Liver (tissue), 7 donors: ENCODE measurements at regions not wholly inside any gene's neighbourhood (a gene's known extent, or its start where the extent isn't known, plus 50 kb on each side); places are given as distances from the start of the nearest gene placed in this dataset.

Source experiments
- DNase-seq: peaks from one replicate; pipeline ENCODE4 v3.0.0-alpha.2; 2017; ENCODE audit warnings: low spot score
- H3K27ac ChIP-seq, 2 donors: one replicate each; pipeline ENCODE4 v1.7.0; 2013; ENCODE audit warnings: inconsistent platforms in 2 of 2, low read length in 2 of 2, control low read depth in 1 of 2, low read depth in 1 of 2, mild to moderate bottlenecking in 1 of 2
- H3K27me3 ChIP-seq, 4 donors: one replicate each; pipeline versions ENCODE4 v1.6.1 to v1.7.0; 2013; ENCODE audit warnings: low read length in 3 of 4, inconsistent platforms in 1 of 4, mild to moderate bottlenecking in 1 of 4, moderate library complexity in 1 of 4; ENCODE audit not compliant: control insufficient read depth in 4 of 4, insufficient read depth in 4 of 4
- H3K36me3 ChIP-seq, 4 donors: one replicate each; pipeline versions ENCODE4 v1.6.1 to v1.7.0; 2013; ENCODE audit warnings: low read length in 3 of 4, mild to moderate bottlenecking in 3 of 4, low read depth in 1 of 4, moderate library complexity in 1 of 4; ENCODE audit not compliant: control insufficient read depth in 4 of 4, insufficient read depth in 3 of 4
- H3K4me1 ChIP-seq, 4 donors: one replicate each; pipeline versions ENCODE4 v1.6.1 to v1.7.0; 2013; ENCODE audit warnings: low read length in 3 of 4, mild to moderate bottlenecking in 3 of 4, moderate library complexity in 1 of 4; ENCODE audit not compliant: control insufficient read depth in 4 of 4, insufficient read depth in 4 of 4
- H3K4me3 ChIP-seq, 3 donors: one replicate each; pipeline versions ENCODE4 v1.6.1 to v1.7.0; 2013; ENCODE audit warnings: low read length in 3 of 3, control low read depth in 1 of 3, low read depth in 1 of 3, mild to moderate bottlenecking in 1 of 3
- H3K9ac ChIP-seq, 2 donors: one replicate each; pipeline ENCODE4 v1.7.0; 2013; ENCODE audit warnings: low read length in 2 of 2, mild to moderate bottlenecking in 2 of 2, moderate library complexity in 2 of 2, control low read depth in 1 of 2, low read depth in 1 of 2
- H3K9me3 ChIP-seq, 4 donors: one replicate each; pipeline versions ENCODE4 v1.6.1 to v1.7.0; 2013; ENCODE audit warnings: low read length in 3 of 4; ENCODE audit not compliant: control insufficient read depth in 4 of 4
- FOXA2 ChIP-seq: IDR thresholded peaks from 2 replicates; pipeline ENCODE4 v1.6.1; 2016; ENCODE audit warnings: antibody characterized with exemption
- HNF4G ChIP-seq: IDR thresholded peaks from 2 replicates; pipeline ENCODE4 v1.6.1; 2016; ENCODE audit warnings: antibody characterized with exemption
- JUND ChIP-seq, 2 donors: IDR thresholded peaks; 2 replicates each; pipeline ENCODE4 v1.6.1; 2016; ENCODE audit warnings: antibody characterized with exemption in 2 of 2
- MAX ChIP-seq: IDR thresholded peaks from 2 replicates; pipeline ENCODE4 v1.6.1; 2016; ENCODE audit warnings: antibody characterized with exemption
- NR2F2 ChIP-seq: IDR thresholded peaks from 2 replicates; pipeline ENCODE4 v1.6.1; 2016; ENCODE audit warnings: antibody characterized with exemption
- RAD21 ChIP-seq, 2 donors: IDR thresholded peaks; 2 replicates each; pipeline ENCODE4 v1.6.1; 2016; ENCODE audit warnings: antibody characterized with exemption in 2 of 2, mild to moderate bottlenecking in 2 of 2
- ZBTB33 ChIP-seq: IDR thresholded peaks from 2 replicates; pipeline ENCODE4 v1.6.1; 2016; ENCODE audit warnings: antibody characterized with exemption
- WGBS: extraction: QIAGEN DNeasy Blood & Tissue Kit; methylation state at CpG from one replicate; pipeline ENCODE4 v1.1.7; 2013; 5-methylcytosine and 5-hydroxymethylcytosine counted together
- donor health status: healthy.
- donor health status: healthy.
- donor health status: healthy.
- donor health status: healthy.

GRCh38 chr10:42951486-42952251 is 125.2 kb upstream of the RET start:
- no peak overlapping the region for H3K9ac ChIP-seq
- 13% methylated on average over 39 of the region's 39 CpGs for WGBS
- no peak overlapping the region for H3K27ac ChIP-seq

GRCh38 chr10:42952349-42952748 is 124.5 kb upstream of the RET start:
- no peak overlapping the region for H3K27ac ChIP-seq
- H3K9ac ChIP-seq, result no peak overlapping the region

More at GRCh38 chr10:42951486-42952251, 125.2 kb upstream of the RET start:
- TF ChIP-seq NR2F2, result peak; percentile 32
- TF ChIP-seq FOXA2, result no peak
- H3K4me1 ChIP-seq, result peaks cover 3 to 12% (median 9%) of the 10 kb centered on the region in 4 donors
- H3K4me3 ChIP-seq, result peak overlapping the region in 1 of 3 donors; percentile 4
- peak; percentile 29 for DNase-seq
- H3K27me3 ChIP-seq, result peaks cover 0 to 4% (median 0%) of the 10 kb centered on the region in 4 donors
- H3K9me3 ChIP-seq, result no peaks in the 10 kb centered on the region
- H3K36me3 ChIP-seq, result no peaks in the 10 kb centered on the region

GRCh38 chr10:42952931-42953683 is 123.8 kb upstream of the RET start:
- Histone ChIP-seq H3K4me3 (no peak overlapping the region), H3K4me1 (peaks cover 3 to 12% (median 9%) of the 10 kb centered on the region in 4 donors), H3K9me3 (no peaks in the 10 kb centered on the region), H3K27ac (no peak overlapping the region), H3K36me3 (no peaks in the 10 kb centered on the region), H3K27me3 (peaks cover 0 to 4% (median 0%) of the 10 kb centered on the region in 4 donors), H3K9ac (no peak overlapping the region)
- WGBS, result 90% methylated on average over 13 of the region's 13 CpGs
- no peak for DNase-seq
- no peak for TF ChIP-seq RAD21 (IDR thresholded peaks at IDR 0.05)
- no peak for TF ChIP-seq JUND (IDR thresholded peaks at IDR 0.05)
- no peak for TF ChIP-seq ZBTB33
- TF ChIP-seq HNF4G, result no peak

More at GRCh38 chr10:42952349-42952748, 124.5 kb upstream of the RET start:
- 22% methylated on average over 14 of the region's 14 CpGs for WGBS
- Histone ChIP-seq H3K36me3 (no peaks in the 10 kb centered on the region), H3K9me3 (no peaks in the 10 kb centered on the region), H3K4me1 (peaks cover 3 to 12% (median 9%) of the 10 kb centered on the region in 4 donors), H3K4me3 (no peak overlapping the region), H3K27me3 (peaks cover 0 to 4% (median 0%) of the 10 kb centered on the region in 4 donors)
- peak; percentile 32 for DNase-seq
- TF ChIP-seq MAX, result no peak
- no peak for TF ChIP-seq FOXA2
